ENCODE measurements at regions not wholly inside any gene's neighbourhood (a gene's known extent, or its start where the extent isn't known, plus 50 kb on each side); places are given as distances from the start of the nearest gene placed in this dataset.

- Histone ChIP-seq H3K4me1 (ENCODE audit: control insufficient read depth, insufficient read depth, low read length) (peaks cover 5% of the 10 kb centered on the region), H3K4me3 (ENCODE audit: low read length) (no peak overlapping the region), H3K36me3 (ENCODE audit: control insufficient read depth, insufficient read depth, low read length) (no peaks in the 10 kb centered on the region)
These were observed 345.8 kb downstream of the TDRD15 start for GRCh38 chr2:21469564-21469963.

GRCh38 chr2:21480162-21480561, 356.4 kb downstream of the TDRD15 start:
- Histone ChIP-seq H3K27ac (ENCODE audit: low read depth, low read length) (no peak overlapping the region), H3K9ac (ENCODE audit: low read length) (no peak overlapping the region), H3K27me3 (ENCODE audit: control insufficient read depth, insufficient read depth, low read length) (no peaks in the 10 kb centered on the region), H3K36me3 (ENCODE audit: control insufficient read depth, insufficient read depth, low read length) (no peaks in the 10 kb centered on the region), H3K4me3 (ENCODE audit: low read length) (no peak overlapping the region), H3K4me1 (ENCODE audit: control insufficient read depth, insufficient read depth, low read length) (no peaks in the 10 kb centered on the region)

More at GRCh38 chr2:21469564-21469963, 345.8 kb downstream of the TDRD15 start:
- Histone ChIP-seq H3K27me3 (ENCODE audit: control insufficient read depth, insufficient read depth, low read length) (no peaks in the 10 kb centered on the region), H3K27ac (ENCODE audit: low read depth, low read length) (no peak overlapping the region), H3K9ac (ENCODE audit: low read length) (no peak overlapping the region)

- Histone ChIP-seq H3K4me3 (ENCODE audit: low read length) (no peak overlapping the region), H3K27ac (ENCODE audit: low read depth, low read length) (no peak overlapping the region), H3K36me3 (ENCODE audit: control insufficient read depth, insufficient read depth, low read length) (no peaks in the 10 kb centered on the region), H3K4me1 (ENCODE audit: control insufficient read depth, insufficient read depth, low read length) (no peaks in the 10 kb centered on the region), H3K9ac (ENCODE audit: low read length) (no peak overlapping the region), H3K27me3 (ENCODE audit: control insufficient read depth, insufficient read depth, low read length) (no peaks in the 10 kb centered on the region)
These were observed 360.9 kb downstream of the TDRD15 start for GRCh38 chr2:21484643-21485042.

- Histone ChIP-seq H3K4me1 (ENCODE audit: control insufficient read depth, insufficient read depth, low read length) (no peaks in the 10 kb centered on the region), H3K27me3 (ENCODE audit: control insufficient read depth, insufficient read depth, low read length) (no peaks in the 10 kb centered on the region), H3K27ac (ENCODE audit: low read depth, low read length) (no peak overlapping the region), H3K4me3 (ENCODE audit: low read length) (no peak overlapping the region), H3K36me3 (ENCODE audit: control insufficient read depth, insufficient read depth, low read length) (no peaks in the 10 kb centered on the region), H3K9ac (ENCODE audit: low read length) (no peak overlapping the region)
These were observed 362.7 kb downstream of the TDRD15 start for GRCh38 chr2:21486445-21486844.

- Histone ChIP-seq H3K4me3 (ENCODE audit: low read length) (no peak overlapping the region), H3K9ac (ENCODE audit: low read length) (no peak overlapping the region), H3K4me1 (ENCODE audit: control insufficient read depth, insufficient read depth, low read length) (no peaks in the 10 kb centered on the region), H3K27ac (ENCODE audit: low read depth, low read length) (no peak overlapping the region), H3K36me3 (ENCODE audit: control insufficient read depth, insufficient read depth, low read length) (no peaks in the 10 kb centered on the region), H3K27me3 (ENCODE audit: control insufficient read depth, insufficient read depth, low read length) (no peaks in the 10 kb centered on the region)
These were observed 365.3 kb downstream of the TDRD15 start for GRCh38 chr2:21489080-21489479.

GRCh38 chr2:21498016-21498415, 374.2 kb downstream of the TDRD15 start:
- Histone ChIP-seq H3K27ac (ENCODE audit: low read depth, low read length) (peak overlapping the region; percentile 14), H3K4me1 (ENCODE audit: control insufficient read depth, insufficient read depth, low read length) (peaks cover 6% of the 10 kb centered on the region), H3K36me3 (ENCODE audit: control insufficient read depth, insufficient read depth, low read length) (no peaks in the 10 kb centered on the region), H3K9ac (ENCODE audit: low read length) (no peak overlapping the region), H3K27me3 (ENCODE audit: control insufficient read depth, insufficient read depth, low read length) (no peaks in the 10 kb centered on the region), H3K4me3 (ENCODE audit: low read length) (no peak overlapping the region)

- Histone ChIP-seq H3K36me3 (ENCODE audit: control insufficient read depth, insufficient read depth, low read length) (no peaks in the 10 kb centered on the region), H3K4me1 (ENCODE audit: control insufficient read depth, insufficient read depth, low read length) (peaks cover 6% of the 10 kb centered on the region), H3K9ac (ENCODE audit: low read length) (no peak overlapping the region), H3K27me3 (ENCODE audit: control insufficient read depth, insufficient read depth, low read length) (no peaks in the 10 kb centered on the region), H3K27ac (ENCODE audit: low read depth, low read length) (no peak overlapping the region), H3K4me3 (ENCODE audit: low read length) (no peak overlapping the region)
These were observed 376.7 kb downstream of the TDRD15 start for GRCh38 chr2:21500401-21500945.

- no peak overlapping the region for H3K9ac ChIP-seq (ENCODE audit: low read length)
- H3K27me3 ChIP-seq (ENCODE audit: control insufficient read depth, insufficient read depth, low read length) = no peaks in the 10 kb centered on the region
- no peaks in the 10 kb centered on the region for H3K36me3 ChIP-seq (ENCODE audit: control insufficient read depth, insufficient read depth, low read length)
- H3K4me3 ChIP-seq (ENCODE audit: low read length) = no peak overlapping the region
- peaks cover 6% of the 10 kb centered on the region for H3K4me1 ChIP-seq (ENCODE audit: control insufficient read depth, insufficient read depth, low read length)
- peak overlapping the region; percentile 38 for H3K27ac ChIP-seq (ENCODE audit: low read depth, low read length)
These were observed 377.7 kb downstream of the TDRD15 start for GRCh38 chr2:21501376-21502027.

- Histone ChIP-seq H3K4me3 (ENCODE audit: low read length) (no peak overlapping the region), H3K36me3 (ENCODE audit: control insufficient read depth, insufficient read depth, low read length) (no peaks in the 10 kb centered on the region), H3K27me3 (ENCODE audit: control insufficient read depth, insufficient read depth, low read length) (no peaks in the 10 kb centered on the region), H3K9ac (ENCODE audit: low read length) (no peak overlapping the region), H3K4me1 (ENCODE audit: control insufficient read depth, insufficient read depth, low read length) (no peaks in the 10 kb centered on the region), H3K27ac (ENCODE audit: low read depth, low read length) (no peak overlapping the region)
These were observed 392.1 kb downstream of the TDRD15 start for GRCh38 chr2:21515903-21516302.

GRCh38 chr2:21519412-21519811, 395.6 kb downstream of the TDRD15 start:
- Histone ChIP-seq H3K4me3 (ENCODE audit: low read length) (no peak overlapping the region), H3K27ac (ENCODE audit: low read depth, low read length) (no peak overlapping the region), H3K27me3 (ENCODE audit: control insufficient read depth, insufficient read depth, low read length) (no peaks in the 10 kb centered on the region), H3K4me1 (ENCODE audit: control insufficient read depth, insufficient read depth, low read length) (no peaks in the 10 kb centered on the region), H3K36me3 (ENCODE audit: control insufficient read depth, insufficient read depth, low read length) (no peaks in the 10 kb centered on the region), H3K9ac (ENCODE audit: low read length) (no peak overlapping the region)

- no peaks in the 10 kb centered on the region for H3K4me1 ChIP-seq (ENCODE audit: control insufficient read depth, insufficient read depth, low read length)
- no peak overlapping the region for H3K27ac ChIP-seq (ENCODE audit: low read depth, low read length)
- no peak overlapping the region for H3K4me3 ChIP-seq (ENCODE audit: low read length)
- H3K9ac ChIP-seq (ENCODE audit: low read length) = no peak overlapping the region
- H3K27me3 ChIP-seq (ENCODE audit: control insufficient read depth, insufficient read depth, low read length) = no peaks in the 10 kb centered on the region
- H3K36me3 ChIP-seq (ENCODE audit: control insufficient read depth, insufficient read depth, low read length) = no peaks in the 10 kb centered on the region
These were observed 396.1 kb downstream of the TDRD15 start for GRCh38 chr2:21519821-21520220.

GRCh38 chr2:21535826-21536225, 412.1 kb downstream of the TDRD15 start:
- H3K36me3 ChIP-seq (ENCODE audit: control insufficient read depth, insufficient read depth, low read length) = no peaks in the 10 kb centered on the region
- no peak overlapping the region for H3K4me3 ChIP-seq (ENCODE audit: low read length)
- H3K27me3 ChIP-seq (ENCODE audit: control insufficient read depth, insufficient read depth, low read length) = no peaks in the 10 kb centered on the region
- no peak overlapping the region for H3K9ac ChIP-seq (ENCODE audit: low read length)
- no peaks in the 10 kb centered on the region for H3K4me1 ChIP-seq (ENCODE audit: control insufficient read depth, insufficient read depth, low read length)
- no peak overlapping the region for H3K27ac ChIP-seq (ENCODE audit: low read depth, low read length)

- no peak overlapping the region for H3K27ac ChIP-seq (ENCODE audit: low read depth, low read length)
- H3K4me1 ChIP-seq (ENCODE audit: control insufficient read depth, insufficient read depth, low read length) = no peaks in the 10 kb centered on the region
- H3K4me3 ChIP-seq (ENCODE audit: low read length) = no peak overlapping the region
- H3K9ac ChIP-seq (ENCODE audit: low read length) = no peak overlapping the region
- no peaks in the 10 kb centered on the region for H3K27me3 ChIP-seq (ENCODE audit: control insufficient read depth, insufficient read depth, low read length)
- no peaks in the 10 kb centered on the region for H3K36me3 ChIP-seq (ENCODE audit: control insufficient read depth, insufficient read depth, low read length)
These were observed 415.9 kb downstream of the TDRD15 start for GRCh38 chr2:21539685-21540084.

Measured in rectal smooth muscle tissue (tissue), 1 donor.